ENCODE measurements at regions not wholly inside any gene's neighbourhood (a gene's known extent, or its start where the extent isn't known, plus 50 kb on each side); places are given as distances from the start of the nearest gene placed in this dataset.

DNA sequence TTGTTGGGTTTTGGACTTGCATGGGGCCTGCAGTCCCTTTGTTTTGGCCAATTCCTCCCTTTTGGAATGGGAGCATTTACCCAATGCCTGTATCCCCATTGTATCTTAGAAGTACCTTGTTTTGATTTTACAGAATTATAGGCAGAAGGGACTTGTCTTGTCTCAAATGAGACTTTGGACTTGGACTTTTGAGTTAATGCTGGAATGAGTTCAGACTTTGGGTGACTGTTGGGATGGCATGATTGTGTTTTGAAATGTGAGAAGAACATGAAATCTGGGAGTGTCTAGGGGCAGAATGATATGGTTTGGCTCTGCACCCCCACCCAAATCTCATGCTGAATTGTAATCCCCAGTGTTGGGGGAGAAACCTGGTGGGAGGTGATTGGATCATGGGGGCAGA lies 76.8 kb upstream of the MKI67 start:
- Histone ChIP-seq H3K4me3 (no peak overlapping the region), H3K9me1 (ENCODE audit: control insufficient read depth, insufficient read depth, low read length) (no peaks in the 10 kb centered on the region), H3K27me3 (ENCODE audit: control insufficient read depth in 2 of 2, insufficient read depth in 2 of 2, low read length in 2 of 2) (no peaks in the 10 kb centered on the region; a peak in 1 of 5 replicates), H3K9me3 (replicated peaks; ENCODE audit: control insufficient read depth, insufficient read depth, low read depth, low read length) (no peaks in the 10 kb centered on the region), H3K4me2 (ENCODE audit: insufficient read depth, low read length) (no peak overlapping the region), H3K36me3 (ENCODE audit: control insufficient read depth, insufficient read depth, low read length) (no peaks in the 10 kb centered on the region), H3K27ac (ENCODE audit: extremely low read depth, low read depth, low read length) (no peak overlapping the region), H2AFZ (ENCODE audit: low read depth, low read length) (no peak overlapping the region), H3K4me1 (replicated peaks in 1 of 2; ENCODE audit: control insufficient read depth in 2 of 2, insufficient read depth in 2 of 2, low read length in 2 of 2) (no peaks in the 10 kb centered on the region), H3K9ac (ENCODE audit: insufficient read depth in 1 of 2, low read depth in 2 of 2, low read length in 2 of 2) (no peak overlapping the region), H4K20me1 (replicated peaks; ENCODE audit: control insufficient read depth, insufficient read depth, low read length) (no peaks in the 10 kb centered on the region), H3K79me2 (ENCODE audit: control insufficient read depth, insufficient read depth, low read length) (no peaks in the 10 kb centered on the region)
- CTCF ChIA-PET (ENCODE audit: low intra/inter-chr PET ratio) = no interaction called here
- DNase-seq (ENCODE audit: extremely low read depth in 1 of 4, low spot score in 3 of 4) (no peak), FAIRE-seq (no peak), ATAC-seq (no peak)
- BruUV-seq (replicated peaks) = no TSS peak
- TF ChIP-seq ELF1 (tag; IDR thresholded peaks at IDR 0.05) (no peak), NRF1 (conservative IDR thresholded peaks at IDR 0.05 in 1 of 2, IDR thresholded peaks at IDR 0.05 in 1 of 2) (no peak), OTX1 (CRISPR knock-in tag; IDR thresholded peaks at IDR 0.05) (no peak), SIN3A (IDR thresholded peaks at IDR 0.05; ENCODE audit: borderline replicate concordance in 2 of 2, control insufficient read depth in 1 of 2, low read depth in 2 of 2, low read length in 2 of 2) (no peak), NFE2 (IDR thresholded peaks at IDR 0.05; ENCODE audit: low read depth) (no peak), KLF1 (tag; IDR thresholded peaks at IDR 0.05) (no peak), PHF8 (IDR thresholded peaks at IDR 0.05; ENCODE audit: borderline replicate concordance, low read length) (no peak), ZNF449 (CRISPR knock-in tag; IDR thresholded peaks at IDR 0.05) (no peak), IRF2 (CRISPR knock-in tag; IDR thresholded peaks at IDR 0.05) (no peak), ELK3 (CRISPR knock-in tag; IDR thresholded peaks at IDR 0.05) (no peak), CBFB (CRISPR knock-in tag; IDR thresholded peaks at IDR 0.05) (no peak), NFIX (CRISPR knock-in tag; IDR thresholded peaks at IDR 0.05; ENCODE audit: low read depth) (no peak), ZNF197 (CRISPR knock-in tag; IDR thresholded peaks at IDR 0.05; ENCODE audit: low read depth) (no peak), NONO (IDR thresholded peaks at IDR 0.05; ENCODE audit: low read depth in 2 of 2, low read length in 1 of 2) (no peak), TEAD1 (CRISPR knock-in tag; IDR thresholded peaks at IDR 0.05) (no peak), HNRNPH1 (optimal IDR thresholded peaks at IDR 0.05; ENCODE audit: low read depth, low read length) (no peak), RBFOX2 (IDR thresholded peaks at IDR 0.05; ENCODE audit: low read depth, low read length) (no peak)
- TF ChIP-seq, protein P1, sequence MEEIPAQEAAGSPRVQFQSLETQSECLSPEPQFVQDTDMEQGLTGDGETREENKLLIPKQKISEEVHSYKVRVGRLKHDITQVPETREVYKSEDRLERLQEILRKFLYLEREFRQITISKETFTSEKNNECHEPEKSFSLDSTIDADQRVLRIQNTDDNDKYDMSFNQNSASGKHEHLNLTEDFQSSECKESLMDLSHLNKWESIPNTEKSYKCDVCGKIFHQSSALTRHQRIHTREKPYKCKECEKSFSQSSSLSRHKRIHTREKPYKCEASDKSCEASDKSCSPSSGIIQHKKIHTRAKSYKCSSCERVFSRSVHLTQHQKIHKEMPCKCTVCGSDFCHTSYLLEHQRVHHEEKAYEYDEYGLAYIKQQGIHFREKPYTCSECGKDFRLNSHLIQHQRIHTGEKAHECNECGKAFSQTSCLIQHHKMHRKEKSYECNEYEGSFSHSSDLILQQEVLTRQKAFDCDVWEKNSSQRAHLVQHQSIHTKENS (CRISPR knock-in tag; IDR thresholded peaks at IDR 0.05) = no peak
- in situ Hi-C loops (cut with MboI) (no loop called here), intact Hi-C loops (cut with micrococcal nuclease) (no loop called here)
- POLR2A ChIA-PET = no interaction called here

Data from K562 (cell line).